HCT116 (cell line): ENCODE measurements at regions not wholly inside any gene's neighbourhood (a gene's known extent, or its start where the extent isn't known, plus 50 kb on each side); places are given as distances from the start of the nearest gene placed in this dataset.

ENCODE experiments used
- ATAC-seq: fragments of 200-7000 bp; cut with Tn5 transposase; 2 replicates; pipeline ENCODE4 v1.9.1; 2020; ENCODE audit warnings: mild to moderate bottlenecking, moderate library complexity
- BruUV-seq: library from RNA; stranded (reverse); fragments of 400-500 nt; replicated peaks from 2 replicates; lab custom pipeline; 2021; lab: Mats Ljungman, UMichigan
- CTCF ChIA-PET: fragments of 300-600 bp; sonication (Branson Sonifier 250); formaldehyde crosslinking; loops from one replicate; lab custom pipeline; 2021; ENCODE audit warnings: antibody characterized with exemption; lab: Charles Lee
- POLR2A ChIA-PET: fragments of 300-600, 350-600 bp; sonication (Branson Sonifier 250); formaldehyde crosslinking; loops from one replicate; lab custom pipeline; 2021; ENCODE audit warnings: antibody characterized with exemption; lab: Charles Lee
- RAD21 ChIA-PET, 2 experiments: fragments of 300-600 bp; sonication (Branson Sonifier 250); formaldehyde crosslinking; loops; one replicate each; lab custom pipeline; 2023; ENCODE audit warnings: low total read pairs in 2 of 2; ENCODE audit not compliant: uncharacterized antibody in 2 of 2, unreplicated experiment in 2 of 2, low non-redundant PET in 1 of 2; lab: Charles Lee
- DNase-seq: peaks from one replicate; pipeline ENCODE4 v3.0.0-alpha.2; 2010; ENCODE audit warnings: low read depth, low spot score
- H2AFZ ChIP-seq: fragments of 200-600 bp; shearing (Covaris generic), sonication (generic); 2 replicates; pipeline ENCODE4 v1.6.1; 2017; ENCODE audit warnings: low read depth, mixed run types, mixed read lengths, antibody characterized with exemption, low read length; ENCODE audit not compliant: poor library complexity, severe bottlenecking
- H3K27ac ChIP-seq: 2 replicates; pipeline ENCODE4 v1.5.1; 2012; ENCODE audit warnings: low read depth, low read length
- H3K27me3 ChIP-seq: fragments of 200-600 bp; sonication (generic); 2 replicates; pipeline ENCODE4 v1.6.1; 2016; ENCODE audit warnings: mixed run types, low read length, mixed read lengths; ENCODE audit not compliant: insufficient read depth
- H3K36me3 ChIP-seq, 2 experiments: fragments of 200-500 bp in 1 of 2; fragments of 200-600 bp in 1 of 2; sonication (Bioruptor generic) in 1 of 2; sonication (generic) in 1 of 2; 2 replicates each; pipeline versions ENCODE4 v1.5.1 to v1.6.1; 2014 to 2016; ENCODE audit warnings: low read length in 2 of 2, inconsistent platforms in 1 of 2, mixed read lengths in 1 of 2, mixed run types in 1 of 2; ENCODE audit not compliant: insufficient read depth in 2 of 2, control insufficient read depth in 1 of 2
- H3K4me1 ChIP-seq, 2 experiments: fragments of 200-600 bp in 1 of 2; sonication (generic) in 1 of 2; 2 replicates each; pipeline versions ENCODE4 v1.5.1 to v1.6.1; 2012 to 2017; ENCODE audit warnings: low read length in 2 of 2, inconsistent platforms in 1 of 2, mild to moderate bottlenecking in 1 of 2, mixed read lengths in 1 of 2, mixed run types in 1 of 2, moderate library complexity in 1 of 2; ENCODE audit not compliant: insufficient read depth in 2 of 2, control insufficient read depth in 1 of 2
- H3K4me2 ChIP-seq: fragments of 200-600 bp; sonication (generic); 2 replicates; pipeline ENCODE4 v1.6.1; 2017; ENCODE audit warnings: mixed run types, low read length, mixed read lengths
- H3K4me3 ChIP-seq, 2 experiments: fragments of 200-600 bp in 1 of 2; sonication (generic) in 1 of 2; replicated peaks in 1 of 2; 2 replicates each; pipeline ENCODE4 v1.5.1; 2011 to 2016; ENCODE audit warnings: low read length in 2 of 2, control low read depth in 1 of 2, low read depth in 1 of 2, mild to moderate bottlenecking in 1 of 2, mixed read lengths in 1 of 2, mixed run types in 1 of 2
- H3K79me2 ChIP-seq: fragments of 200-600 bp; sonication (generic); 2 replicates; pipeline ENCODE4 v1.6.1; 2017; ENCODE audit warnings: mild to moderate bottlenecking, mixed run types, low read length, moderate library complexity, mixed read lengths; ENCODE audit not compliant: insufficient read depth
- H3K9ac ChIP-seq: fragments of 200-600 bp; sonication (generic); 2 replicates; pipeline ENCODE4 v1.6.1; 2016; ENCODE audit warnings: low read length, mixed read lengths
- H3K9me2 ChIP-seq: fragments of 200-600 bp; sonication (generic), shearing (Covaris generic); 2 replicates; pipeline ENCODE4 v1.6.1; 2017; ENCODE audit warnings: mixed run types, mild to moderate bottlenecking, moderate library complexity; ENCODE audit not compliant: insufficient read depth
- H3K9me3 ChIP-seq, 2 experiments: fragments of 200-500 bp in 1 of 2; fragments of 200-600 bp in 1 of 2; sonication (Bioruptor generic) in 1 of 2; sonication (generic) in 1 of 2; 2 replicates each; pipeline ENCODE4 v1.6.1; 2014 to 2017; ENCODE audit warnings: low read length in 2 of 2, mixed read lengths in 2 of 2, inconsistent platforms in 1 of 2, low read depth in 1 of 2, mild to moderate bottlenecking in 1 of 2, mixed run types in 1 of 2, moderate library complexity in 1 of 2; ENCODE audit not compliant: control insufficient read depth in 1 of 2, insufficient read depth in 1 of 2
- H4K20me1 ChIP-seq: fragments of 200-600 bp; sonication (generic), shearing (Covaris generic); 2 replicates; pipeline ENCODE4 v1.6.1; 2017; ENCODE audit warnings: mixed run types, mild to moderate bottlenecking, moderate library complexity; ENCODE audit not compliant: insufficient read depth
- CBX3 ChIP-seq: IDR thresholded peaks from 2 replicates; pipeline ENCODE4 v1.6.1; 2012; ENCODE audit warnings: low read depth
- ELF1 ChIP-seq: IDR thresholded peaks from 2 replicates; pipeline ENCODE4 v1.6.1; 2012; ENCODE audit warnings: low read depth, borderline replicate concordance
- EZH2 ChIP-seq: fragments of 200-600 bp; sonication (generic); IDR thresholded peaks from 2 replicates; pipeline ENCODE4 v1.6.1; 2017; ENCODE audit warnings: antibody characterized with exemption, mixed run types
- EZH2phosphoT487 ChIP-seq: fragments of 200-600 bp; IDR thresholded peaks from 2 replicates; pipeline ENCODE4 v1.6.1; 2018; ENCODE audit warnings: antibody characterized with exemption, borderline replicate concordance
- RAD21 ChIP-seq: IDR thresholded peaks from 2 replicates; pipeline ENCODE4 v1.6.1; 2012; ENCODE audit warnings: low read depth, mild to moderate bottlenecking
- SIN3A ChIP-seq: IDR thresholded peaks from 2 replicates; pipeline ENCODE4 v1.6.1; 2012; ENCODE audit warnings: low read depth
- SRF ChIP-seq: IDR thresholded peaks from 2 replicates; pipeline ENCODE4 v1.6.1; 2012; ENCODE audit warnings: low read depth
- TCF7L2 ChIP-seq: IDR thresholded peaks from 2 replicates; pipeline ENCODE4 v1.7.0; 2011; ENCODE audit warnings: borderline replicate concordance, inconsistent platforms; ENCODE audit not compliant: insufficient read depth, insufficient read length; ENCODE audit errors: extremely low read depth
- YY1 ChIP-seq: IDR thresholded peaks from 2 replicates; pipeline ENCODE4 v1.6.1; 2011; ENCODE audit warnings: low read length, low read depth, moderate library complexity, mild to moderate bottlenecking; ENCODE audit not compliant: insufficient replicate concordance; ENCODE audit errors: extremely low read depth
- ZFX ChIP-seq: fragments of 450-650 bp; IDR thresholded peaks from 2 replicates; pipeline ENCODE4 v1.6.1; 2017
- intact Hi-C: fragments of 100-400 bp; cut with micrococcal nuclease; formaldehyde crosslinking; loops from 2 replicates; pipeline ENCODE4 v1.10.0; 2022

DNA sequence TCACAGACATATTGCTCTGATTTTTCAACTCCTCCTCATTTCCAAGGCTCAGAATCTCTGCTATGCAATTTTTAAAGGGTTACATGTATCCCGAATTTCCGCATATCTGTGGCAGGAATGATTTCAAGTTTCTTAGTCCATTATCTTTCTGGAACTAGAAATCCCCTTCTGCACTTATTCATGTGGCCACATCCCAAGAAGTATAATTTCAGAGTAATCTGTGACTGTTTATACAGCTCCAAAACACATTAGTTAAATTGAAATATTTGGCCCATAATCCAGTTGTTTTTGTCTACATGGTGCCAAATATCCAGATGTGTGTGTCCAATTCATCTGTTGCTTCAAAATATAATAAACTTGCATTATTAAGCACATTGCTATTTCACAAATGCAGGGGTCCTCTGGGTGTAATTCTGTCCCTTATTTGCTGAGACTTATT, 271.2 kb downstream of the ARHGAP12 start:
- no peak overlapping the region for H3K9ac ChIP-seq
- no peaks in the 10 kb centered on the region for H3K36me3 ChIP-seq
- TF ChIP-seq SIN3A (no peak), RAD21 (no peak)
- ChIA-PET POLR2A (no interaction called here), RAD21 (no interaction called here), CTCF (no interaction called here)
- H3K4me2 ChIP-seq, result no peak overlapping the region
- H3K9me3 ChIP-seq, result no peaks in the 10 kb centered on the region
- no TSS peak for BruUV-seq
- H3K27me3 ChIP-seq, result no peaks in the 10 kb centered on the region
- no peak overlapping the region for H3K4me3 ChIP-seq
- no peaks in the 10 kb centered on the region for H3K9me2 ChIP-seq
- H3K79me2 ChIP-seq, result no peaks in the 10 kb centered on the region
- ATAC-seq (no peak), DNase-seq (no peak)
- no peaks in the 10 kb centered on the region for H3K4me1 ChIP-seq
- no peaks in the 10 kb centered on the region for H4K20me1 ChIP-seq
- no peak overlapping the region for H2AFZ ChIP-seq
- H3K27ac ChIP-seq, result no peak overlapping the region
- intact Hi-C loops, result no loop called here

- ChIA-PET CTCF (no interaction called here), RAD21 (no interaction called here), POLR2A (no interaction called here)
- H3K36me3 ChIP-seq, result no peaks in the 10 kb centered on the region
- H3K27ac ChIP-seq, result no peak overlapping the region
- H3K27me3 ChIP-seq, result no peaks in the 10 kb centered on the region
- no peak for TF ChIP-seq EZH2
- TF ChIP-seq YY1, result no peak
- TF ChIP-seq SRF, result no peak
- no peak for TF ChIP-seq CBX3
- no peak for TF ChIP-seq EZH2phosphoT487
- TF ChIP-seq ZFX, result no peak
- no peak for TF ChIP-seq ELF1
- no peak for TF ChIP-seq TCF7L2
- BruUV-seq, result no TSS peak
- no peaks in the 10 kb centered on the region for H3K9me2 ChIP-seq
- no peak overlapping the region for H3K9ac ChIP-seq
- H3K4me1 ChIP-seq, result no peaks in the 10 kb centered on the region
- no peaks in the 10 kb centered on the region for H3K79me2 ChIP-seq
- H2AFZ ChIP-seq, result peak overlapping the region; percentile 22
- no peak overlapping the region for H3K4me3 ChIP-seq
- intact Hi-C loops, result no loop called here
- H3K9me3 ChIP-seq, result no peaks in the 10 kb centered on the region
- ATAC-seq (no peak), DNase-seq (no peak)
- no peaks in the 10 kb centered on the region for H4K20me1 ChIP-seq
- H3K4me2 ChIP-seq, result no peak overlapping the region
These were observed 271.7 kb downstream of the ARHGAP12 start for GRCh38 chr10:31656851-31657433.
